ENCODE measurements at regions not wholly inside any gene's neighbourhood (a gene's known extent, or its start where the extent isn't known, plus 50 kb on each side); places are given as distances from the start of the nearest gene placed in this dataset.

DNA sequence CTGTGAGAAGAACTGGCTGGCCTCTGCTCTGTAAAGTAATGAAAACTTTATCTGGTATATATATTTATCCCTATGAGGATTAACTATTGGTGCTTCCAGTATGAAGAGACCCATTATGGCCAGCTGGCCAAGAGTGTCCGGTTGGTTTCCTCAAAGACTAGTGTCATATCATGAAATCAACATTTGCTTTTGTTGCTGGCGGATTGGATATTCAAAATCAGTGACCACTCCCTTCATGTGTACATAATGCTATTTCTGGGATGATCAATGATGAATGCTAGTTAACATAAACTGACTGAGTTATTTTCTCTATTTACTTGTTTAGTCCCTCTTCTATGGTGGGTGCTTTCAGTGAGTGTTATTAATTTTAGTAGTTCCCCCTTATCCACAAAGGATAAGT lies 60.8 kb upstream of the NUDT12 start:
- Histone ChIP-seq H3K27me3 (ENCODE audit: control insufficient read depth in 4 of 4, insufficient read depth in 4 of 4, low read length in 3 of 4) (no peaks in the 10 kb centered on the region), H3K9me3 (ENCODE audit: control insufficient read depth in 4 of 4, low read length in 3 of 4) (no peaks in the 10 kb centered on the region), H3K9ac (ENCODE audit: low read depth in 1 of 2, low read length in 2 of 2) (no peak overlapping the region), H3K4me1 (ENCODE audit: control insufficient read depth in 4 of 4, insufficient read depth in 4 of 4, low read length in 3 of 4) (peaks cover 0 to 12% (median 6%) of the 10 kb centered on the region in 4 donors), H3K4me3 (ENCODE audit: low read depth in 1 of 3, low read length in 3 of 3) (no peak overlapping the region), H3K27ac (ENCODE audit: low read depth in 1 of 2, low read length in 2 of 2) (no peak overlapping the region), H3K36me3 (ENCODE audit: control insufficient read depth in 4 of 4, insufficient read depth in 3 of 4, low read depth in 1 of 4, low read length in 3 of 4) (no peaks in the 10 kb centered on the region)
- TF ChIP-seq JUND (IDR thresholded peaks at IDR 0.05) (no peak), RAD21 (IDR thresholded peaks at IDR 0.05) (no peak), TAF1 (conservative IDR thresholded peaks at IDR 0.05) (no peak), YY1 (IDR thresholded peaks at IDR 0.05) (no peak), RXRA (IDR thresholded peaks at IDR 0.05) (no peak), FOXA2 (IDR thresholded peaks at IDR 0.05) (no peak), SP1 (IDR thresholded peaks at IDR 0.05) (no peak), EGR1 (IDR thresholded peaks at IDR 0.05; ENCODE audit: low read depth in 2 of 2) (no peak), HNF4G (IDR thresholded peaks at IDR 0.05) (no peak), FOXA1 (IDR thresholded peaks at IDR 0.05) (no peak), NR2F2 (IDR thresholded peaks at IDR 0.05) (no peak), HNF4A (conservative IDR thresholded peaks at IDR 0.05) (no peak), GABPA (IDR thresholded peaks at IDR 0.05 in 1 of 2, conservative IDR thresholded peaks at IDR 0.05 in 1 of 2) (no peak)
- TF ChIP-seq, protein P1, sequence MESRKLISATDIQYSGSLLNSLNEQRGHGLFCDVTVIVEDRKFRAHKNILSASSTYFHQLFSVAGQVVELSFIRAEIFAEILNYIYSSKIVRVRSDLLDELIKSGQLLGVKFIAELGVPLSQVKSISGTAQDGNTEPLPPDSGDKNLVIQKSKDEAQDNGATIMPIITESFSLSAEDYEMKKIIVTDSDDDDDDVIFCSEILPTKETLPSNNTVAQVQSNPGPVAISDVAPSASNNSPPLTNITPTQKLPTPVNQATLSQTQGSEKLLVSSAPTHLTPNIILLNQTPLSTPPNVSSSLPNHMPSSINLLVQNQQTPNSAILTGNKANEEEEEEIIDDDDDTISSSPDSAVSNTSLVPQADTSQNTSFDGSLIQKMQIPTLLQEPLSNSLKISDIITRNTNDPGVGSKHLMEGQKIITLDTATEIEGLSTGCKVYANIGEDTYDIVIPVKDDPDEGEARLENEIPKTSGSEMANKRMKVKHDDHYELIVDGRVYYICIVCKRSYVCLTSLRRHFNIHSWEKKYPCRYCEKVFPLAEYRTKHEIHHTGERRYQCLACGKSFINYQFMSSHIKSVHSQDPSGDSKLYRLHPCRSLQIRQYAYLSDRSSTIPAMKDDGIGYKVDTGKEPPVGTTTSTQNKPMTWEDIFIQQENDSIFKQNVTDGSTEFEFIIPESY (IDR thresholded peaks at IDR 0.05) = no peak
- TF ChIP-seq, protein P2, sequence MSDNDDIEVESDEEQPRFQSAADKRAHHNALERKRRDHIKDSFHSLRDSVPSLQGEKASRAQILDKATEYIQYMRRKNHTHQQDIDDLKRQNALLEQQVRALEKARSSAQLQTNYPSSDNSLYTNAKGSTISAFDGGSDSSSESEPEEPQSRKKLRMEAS (IDR thresholded peaks at IDR 0.05) = no peak
- TF ChIP-seq, protein P3, sequence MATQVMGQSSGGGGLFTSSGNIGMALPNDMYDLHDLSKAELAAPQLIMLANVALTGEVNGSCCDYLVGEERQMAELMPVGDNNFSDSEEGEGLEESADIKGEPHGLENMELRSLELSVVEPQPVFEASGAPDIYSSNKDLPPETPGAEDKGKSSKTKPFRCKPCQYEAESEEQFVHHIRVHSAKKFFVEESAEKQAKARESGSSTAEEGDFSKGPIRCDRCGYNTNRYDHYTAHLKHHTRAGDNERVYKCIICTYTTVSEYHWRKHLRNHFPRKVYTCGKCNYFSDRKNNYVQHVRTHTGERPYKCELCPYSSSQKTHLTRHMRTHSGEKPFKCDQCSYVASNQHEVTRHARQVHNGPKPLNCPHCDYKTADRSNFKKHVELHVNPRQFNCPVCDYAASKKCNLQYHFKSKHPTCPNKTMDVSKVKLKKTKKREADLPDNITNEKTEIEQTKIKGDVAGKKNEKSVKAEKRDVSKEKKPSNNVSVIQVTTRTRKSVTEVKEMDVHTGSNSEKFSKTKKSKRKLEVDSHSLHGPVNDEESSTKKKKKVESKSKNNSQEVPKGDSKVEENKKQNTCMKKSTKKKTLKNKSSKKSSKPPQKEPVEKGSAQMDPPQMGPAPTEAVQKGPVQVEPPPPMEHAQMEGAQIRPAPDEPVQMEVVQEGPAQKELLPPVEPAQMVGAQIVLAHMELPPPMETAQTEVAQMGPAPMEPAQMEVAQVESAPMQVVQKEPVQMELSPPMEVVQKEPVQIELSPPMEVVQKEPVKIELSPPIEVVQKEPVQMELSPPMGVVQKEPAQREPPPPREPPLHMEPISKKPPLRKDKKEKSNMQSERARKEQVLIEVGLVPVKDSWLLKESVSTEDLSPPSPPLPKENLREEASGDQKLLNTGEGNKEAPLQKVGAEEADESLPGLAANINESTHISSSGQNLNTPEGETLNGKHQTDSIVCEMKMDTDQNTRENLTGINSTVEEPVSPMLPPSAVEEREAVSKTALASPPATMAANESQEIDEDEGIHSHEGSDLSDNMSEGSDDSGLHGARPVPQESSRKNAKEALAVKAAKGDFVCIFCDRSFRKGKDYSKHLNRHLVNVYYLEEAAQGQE (IDR thresholded peaks at IDR 0.05) = no peak
- TF ChIP-seq, protein P4, sequence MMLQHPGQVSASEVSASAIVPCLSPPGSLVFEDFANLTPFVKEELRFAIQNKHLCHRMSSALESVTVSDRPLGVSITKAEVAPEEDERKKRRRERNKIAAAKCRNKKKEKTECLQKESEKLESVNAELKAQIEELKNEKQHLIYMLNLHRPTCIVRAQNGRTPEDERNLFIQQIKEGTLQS (IDR thresholded peaks at IDR 0.05) = no peak
- TF ChIP-seq, protein P5, sequence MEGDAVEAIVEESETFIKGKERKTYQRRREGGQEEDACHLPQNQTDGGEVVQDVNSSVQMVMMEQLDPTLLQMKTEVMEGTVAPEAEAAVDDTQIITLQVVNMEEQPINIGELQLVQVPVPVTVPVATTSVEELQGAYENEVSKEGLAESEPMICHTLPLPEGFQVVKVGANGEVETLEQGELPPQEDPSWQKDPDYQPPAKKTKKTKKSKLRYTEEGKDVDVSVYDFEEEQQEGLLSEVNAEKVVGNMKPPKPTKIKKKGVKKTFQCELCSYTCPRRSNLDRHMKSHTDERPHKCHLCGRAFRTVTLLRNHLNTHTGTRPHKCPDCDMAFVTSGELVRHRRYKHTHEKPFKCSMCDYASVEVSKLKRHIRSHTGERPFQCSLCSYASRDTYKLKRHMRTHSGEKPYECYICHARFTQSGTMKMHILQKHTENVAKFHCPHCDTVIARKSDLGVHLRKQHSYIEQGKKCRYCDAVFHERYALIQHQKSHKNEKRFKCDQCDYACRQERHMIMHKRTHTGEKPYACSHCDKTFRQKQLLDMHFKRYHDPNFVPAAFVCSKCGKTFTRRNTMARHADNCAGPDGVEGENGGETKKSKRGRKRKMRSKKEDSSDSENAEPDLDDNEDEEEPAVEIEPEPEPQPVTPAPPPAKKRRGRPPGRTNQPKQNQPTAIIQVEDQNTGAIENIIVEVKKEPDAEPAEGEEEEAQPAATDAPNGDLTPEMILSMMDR (IDR thresholded peaks at IDR 0.05; ENCODE audit: low read depth, low read length, missing input control) = no peak
- 90% methylated on average over 2 of the region's 2 CpGs for WGBS
- no peak for DNase-seq (ENCODE audit: low spot score)

Measured in liver (tissue), 8 donors.